ENCODE measurements at regions not wholly inside any gene's neighbourhood (a gene's known extent, or its start where the extent isn't known, plus 50 kb on each side); places are given as distances from the start of the nearest gene placed in this dataset.

- Histone ChIP-seq H3K9ac (replicated peaks; ENCODE audit: extremely low read depth, insufficient read depth, low read length) (no peak overlapping the region), H3K79me2 (ENCODE audit: control insufficient read depth, insufficient read depth, low read length) (no peaks in the 10 kb centered on the region), H4K20me1 (replicated peaks; ENCODE audit: control insufficient read depth, extremely low read depth, insufficient read depth, low read length) (no peaks in the 10 kb centered on the region), H3K27ac (ENCODE audit: insufficient read depth, low read depth, low read length) (no peak overlapping the region), H3K4me3 (replicated peaks in 1 of 3; ENCODE audit: insufficient read depth in 1 of 3, low read depth in 1 of 3, low read length in 3 of 3) (no peak overlapping the region), H3K27me3 (ENCODE audit: control insufficient read depth in 2 of 2, insufficient read depth in 2 of 2, low read length in 2 of 2) (peaks cover 1 to 5% of the 10 kb centered on the region in 2 experiments), H3K4me2 (ENCODE audit: insufficient read depth, low read length) (no peak overlapping the region), H3K36me3 (ENCODE audit: control insufficient read depth in 2 of 2, extremely low read depth in 1 of 2, insufficient read depth in 2 of 2, low read length in 2 of 2) (no peaks in the 10 kb centered on the region), H3K9me3 (replicated peaks; ENCODE audit: control insufficient read depth, insufficient read depth, low read length) (no peaks in the 10 kb centered on the region), H2AFZ (ENCODE audit: low read depth, low read length) (no peak overlapping the region), H3K9me1 (replicated peaks; ENCODE audit: control insufficient read depth, extremely low read depth, insufficient read depth, low read length) (no peaks in the 10 kb centered on the region), H3K4me1 (ENCODE audit: control insufficient read depth, extremely low read depth, insufficient read depth, low read length) (no peaks in the 10 kb centered on the region)
- TF ChIP-seq CTCF (IDR thresholded peaks at IDR 0.05; ENCODE audit: extremely low read depth in 1 of 2, insufficient read depth in 1 of 2, low read depth in 1 of 2, low read length in 2 of 2) (no peak), MYC (IDR thresholded peaks at IDR 0.05; ENCODE audit: low read depth, low read length) (no peak), MAX (IDR thresholded peaks at IDR 0.05; ENCODE audit: insufficient read depth, insufficient read length) (no peak), EZH2 (IDR thresholded peaks at IDR 0.05; ENCODE audit: borderline replicate concordance, low read depth, low read length, severe bottlenecking) (no peak), FOS (IDR thresholded peaks at IDR 0.05; ENCODE audit: borderline replicate concordance, insufficient read depth, low read length) (no peak), POLR2AphosphoS5 (IDR thresholded peaks at IDR 0.05; ENCODE audit: insufficient read depth, low read depth, low read length) (no peak), POLR2A (IDR thresholded peaks at IDR 0.05; ENCODE audit: low read depth, low read length) (no peak), JUN (IDR thresholded peaks at IDR 0.05; ENCODE audit: borderline replicate concordance, insufficient read depth, insufficient read length, low read depth) (no peak), GATA2 (IDR thresholded peaks at IDR 0.05; ENCODE audit: insufficient read depth, insufficient read length, low read depth, low read length) (no peak)
- POLR2A ChIA-PET: no interaction called here
- no peak for FAIRE-seq
- CTCF ChIA-PET: no interaction called here
- no TSS peak for BruUV-seq (replicated peaks)
- intact Hi-C loops (cut with micrococcal nuclease): no loop called here
- DNase-seq (ENCODE audit: low read depth, low spot score): no peak
- dilution Hi-C loops (cut with MboI; ENCODE audit: extremely low pct_ligation_motif_present, low sequenced_read_pairs): no loop called here
These were observed 113.0 kb downstream of the SIK1 start for GRCh38 chr21:43313939-43314405.
